Right atrium auricular region (tissue), 2 donors: ENCODE measurements at regions not wholly inside any gene's neighbourhood (a gene's known extent, or its start where the extent isn't known, plus 50 kb on each side); places are given as distances from the start of the nearest gene placed in this dataset.

ENCODE experiments used
- DNase-seq: peaks from one replicate; pipeline ENCODE4 v3.0.0-alpha.2; 2019; ENCODE audit warnings: low spot score
- H3K27ac ChIP-seq, 2 donors: fragments of 200-600 bp; sonication (generic); 1 replicate in 1 of 2; 2 replicates in 1 of 2; pipeline ENCODE4 v1.5.1; 2016 to 2019
- H3K27me3 ChIP-seq, 2 donors: fragments of 200-600 bp; sonication (generic); one replicate each; pipeline versions ENCODE4 v1.5.1 to v1.6.0; 2017 to 2019
- H3K36me3 ChIP-seq: fragments of 200-600 bp; sonication (generic); one replicate; pipeline ENCODE4 v1.5.1; 2016
- H3K4me1 ChIP-seq, 2 donors: fragments of 200-600 bp; sonication (generic); one replicate each; pipeline versions ENCODE4 v1.5.1 to v1.6.0; 2017 to 2019
- H3K4me3 ChIP-seq, 2 donors: fragments of 200-600 bp; sonication (generic); 1 replicate in 1 of 2; 2 replicates in 1 of 2; pipeline ENCODE4 v1.5.1; 2017 to 2019; ENCODE audit warnings: mild to moderate bottlenecking in 1 of 2, moderate library complexity in 1 of 2
- H3K9me3 ChIP-seq, 2 donors: fragments of 200-600 bp; sonication (generic); one replicate each; pipeline ENCODE4 v1.5.1; 2019
- TF ChIP-seq, protein P1 (sequence below), 2 donors: fragments of 200-600 bp; sonication (generic); IDR thresholded peaks; one replicate each; pipeline ENCODE4 v1.5.1; 2019; ENCODE audit warnings: antibody characterized with exemption in 2 of 2

DNA sequence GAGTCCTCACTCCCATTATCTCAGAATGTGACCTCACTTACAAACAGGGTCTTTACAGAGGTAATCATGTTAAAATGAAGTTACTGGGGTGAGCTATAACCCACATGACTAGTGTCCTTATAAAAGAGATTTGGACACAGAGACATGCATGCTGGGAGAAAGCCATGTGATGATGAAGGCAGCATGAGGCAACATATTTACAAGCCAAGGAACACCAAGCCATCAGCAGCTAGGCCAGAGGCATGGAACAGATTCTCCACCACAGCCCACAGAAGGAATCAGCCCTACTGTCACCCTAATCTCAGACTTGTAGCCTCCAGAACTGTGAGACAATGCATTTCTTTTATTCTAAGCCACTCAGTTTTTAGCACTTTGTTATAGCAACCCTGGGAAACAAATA, 171.9 kb downstream of the EN1 start:
- H3K4me3 ChIP-seq: no peak overlapping the region
- H3K27me3 ChIP-seq: no peaks in the 10 kb centered on the region
- no peak overlapping the region for H3K27ac ChIP-seq
- DNase-seq: no peak
- no peaks in the 10 kb centered on the region for H3K36me3 ChIP-seq
- H3K9me3 ChIP-seq: no peaks in the 10 kb centered on the region
- TF ChIP-seq, protein P1, sequence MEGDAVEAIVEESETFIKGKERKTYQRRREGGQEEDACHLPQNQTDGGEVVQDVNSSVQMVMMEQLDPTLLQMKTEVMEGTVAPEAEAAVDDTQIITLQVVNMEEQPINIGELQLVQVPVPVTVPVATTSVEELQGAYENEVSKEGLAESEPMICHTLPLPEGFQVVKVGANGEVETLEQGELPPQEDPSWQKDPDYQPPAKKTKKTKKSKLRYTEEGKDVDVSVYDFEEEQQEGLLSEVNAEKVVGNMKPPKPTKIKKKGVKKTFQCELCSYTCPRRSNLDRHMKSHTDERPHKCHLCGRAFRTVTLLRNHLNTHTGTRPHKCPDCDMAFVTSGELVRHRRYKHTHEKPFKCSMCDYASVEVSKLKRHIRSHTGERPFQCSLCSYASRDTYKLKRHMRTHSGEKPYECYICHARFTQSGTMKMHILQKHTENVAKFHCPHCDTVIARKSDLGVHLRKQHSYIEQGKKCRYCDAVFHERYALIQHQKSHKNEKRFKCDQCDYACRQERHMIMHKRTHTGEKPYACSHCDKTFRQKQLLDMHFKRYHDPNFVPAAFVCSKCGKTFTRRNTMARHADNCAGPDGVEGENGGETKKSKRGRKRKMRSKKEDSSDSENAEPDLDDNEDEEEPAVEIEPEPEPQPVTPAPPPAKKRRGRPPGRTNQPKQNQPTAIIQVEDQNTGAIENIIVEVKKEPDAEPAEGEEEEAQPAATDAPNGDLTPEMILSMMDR (IDR thresholded peaks at IDR 0.05): no peak
- peaks cover 0 to 7% of the 10 kb centered on the region in 2 donors for H3K4me1 ChIP-seq

DNA sequence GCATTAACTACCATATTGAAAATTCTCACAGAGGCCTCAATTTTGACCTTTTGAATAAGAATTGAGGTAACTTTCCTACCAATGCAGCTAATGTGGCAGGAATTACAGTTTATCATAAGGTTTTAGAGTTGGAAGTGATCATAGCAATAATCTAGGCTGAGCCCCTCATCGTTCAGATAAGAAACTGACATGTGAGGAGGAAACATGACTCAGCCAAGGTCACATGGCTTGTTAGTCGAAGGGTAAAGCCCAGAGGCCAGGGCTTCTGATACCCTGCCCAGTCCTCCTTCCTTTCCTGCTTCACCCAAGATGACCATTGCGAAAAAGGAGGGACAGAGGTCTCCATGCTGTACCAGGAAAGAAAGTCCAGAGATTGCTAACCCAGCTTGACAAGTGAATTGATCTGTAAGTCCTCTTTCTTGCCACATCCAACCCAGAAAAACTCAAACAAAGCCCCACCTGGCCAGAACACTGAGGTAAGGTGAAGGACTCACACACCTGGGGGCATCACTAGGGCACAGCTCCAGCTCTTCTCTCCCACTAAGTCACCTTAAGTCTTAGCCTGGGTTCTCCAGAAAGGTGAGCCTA, 174.8 kb downstream of the EN1 start:
- no peaks in the 10 kb centered on the region for H3K27me3 ChIP-seq
- H3K36me3 ChIP-seq: no peaks in the 10 kb centered on the region
- H3K27ac ChIP-seq: no peak overlapping the region
- H3K4me1 ChIP-seq: peaks cover 0 to 26% of the 10 kb centered on the region in 2 donors
- TF ChIP-seq, protein P1 (IDR thresholded peaks at IDR 0.05): no peak
- no peak for DNase-seq
- H3K4me3 ChIP-seq: no peak overlapping the region
- no peaks in the 10 kb centered on the region for H3K9me3 ChIP-seq

DNA sequence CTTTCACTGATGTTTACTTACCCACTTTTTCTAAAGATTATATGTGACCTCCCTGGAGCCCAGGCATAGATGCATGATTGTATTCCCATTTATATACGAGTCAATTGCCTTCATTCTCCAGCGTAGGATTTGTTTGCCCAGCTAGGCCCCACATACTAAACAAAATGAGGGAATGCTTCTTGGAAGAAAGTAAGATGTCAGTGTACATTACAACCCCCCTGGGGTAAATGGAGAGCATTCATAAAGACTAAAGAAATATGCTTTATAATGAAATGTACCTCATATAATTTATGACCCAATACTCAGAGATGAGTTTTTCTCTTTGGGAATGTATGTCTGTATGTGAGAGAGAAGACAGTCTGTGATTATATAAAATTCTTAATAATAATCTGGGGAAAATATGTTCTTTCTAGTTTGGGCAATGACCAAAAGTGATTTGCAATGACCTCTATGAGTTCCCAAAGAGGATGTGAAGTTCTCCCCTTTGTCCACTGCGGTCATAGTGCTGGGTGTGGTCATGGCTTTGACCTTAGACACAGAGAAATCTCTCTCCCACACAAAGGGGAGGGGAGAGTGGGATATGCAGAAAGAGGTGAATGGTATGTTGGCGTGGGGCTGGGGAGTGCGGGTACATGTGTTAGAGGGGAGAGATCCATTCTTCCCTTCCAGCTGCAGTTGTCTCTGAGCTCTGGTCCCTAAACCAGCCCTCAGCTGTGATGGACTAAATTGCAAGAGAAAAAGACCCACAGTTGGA, 175.6 kb downstream of the EN1 start:
- Histone ChIP-seq H3K27me3 (no peaks in the 10 kb centered on the region), H3K4me3 (no peak overlapping the region), H3K4me1 (peaks cover 0 to 26% of the 10 kb centered on the region in 2 donors), H3K27ac (no peak overlapping the region), H3K9me3 (no peaks in the 10 kb centered on the region), H3K36me3 (no peaks in the 10 kb centered on the region)
- DNase-seq: no peak
- TF ChIP-seq, protein P1 (IDR thresholded peaks at IDR 0.05): no peak

DNA sequence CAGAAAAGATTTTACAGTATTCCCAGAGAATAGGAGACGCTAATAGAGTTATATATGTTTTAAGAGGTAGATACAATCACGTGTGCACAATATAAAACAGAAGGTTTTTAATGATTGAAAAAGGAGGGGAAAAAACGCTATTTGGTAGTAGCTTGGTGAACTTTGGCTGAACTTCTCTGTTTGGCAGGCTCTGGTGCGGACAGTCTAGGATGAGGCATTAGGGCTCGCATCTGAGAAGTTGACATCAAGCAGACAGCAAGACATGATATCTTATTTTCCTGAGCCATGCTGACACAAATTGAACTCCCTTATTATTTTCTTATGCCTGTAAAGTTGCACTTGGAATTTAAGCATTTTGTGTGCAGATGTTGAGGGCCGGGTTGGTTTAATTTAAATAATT, 176.6 kb downstream of the EN1 start:
- Histone ChIP-seq H3K36me3 (no peaks in the 10 kb centered on the region), H3K9me3 (no peaks in the 10 kb centered on the region), H3K4me1 (peaks cover 0 to 26% of the 10 kb centered on the region in 2 donors), H3K27me3 (no peaks in the 10 kb centered on the region), H3K27ac (no peak overlapping the region), H3K4me3 (no peak overlapping the region)
- DNase-seq: no peak
- TF ChIP-seq, protein P1 (IDR thresholded peaks at IDR 0.05): no peak

DNA sequence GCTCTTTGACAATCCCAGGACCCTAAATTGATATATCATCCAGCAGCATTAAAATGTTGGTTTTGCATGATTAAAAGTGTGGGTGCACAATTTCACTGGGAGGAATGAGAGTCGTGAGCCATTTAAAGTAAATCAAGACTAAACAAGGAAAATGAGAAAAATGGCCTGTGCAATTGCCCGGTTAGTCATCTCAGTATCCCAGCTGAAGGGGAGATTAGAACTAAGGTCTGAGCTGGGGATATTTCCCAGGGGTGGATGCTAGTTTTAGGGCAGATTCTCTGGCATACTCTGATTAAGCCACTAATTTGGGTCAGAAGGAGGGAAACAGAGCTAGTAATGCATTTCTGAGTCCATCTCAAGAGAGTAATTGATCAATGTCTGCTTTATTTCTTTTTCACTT, 177.2 kb downstream of the EN1 start:
- TF ChIP-seq, protein P1 (IDR thresholded peaks at IDR 0.05): no peak

More for the DNA sequence above, 177.2 kb downstream of the EN1 start:
- Histone ChIP-seq H3K4me1 (peaks cover 0 to 26% of the 10 kb centered on the region in 2 donors), H3K36me3 (no peaks in the 10 kb centered on the region), H3K27ac (no peak overlapping the region), H3K27me3 (no peaks in the 10 kb centered on the region), H3K9me3 (no peaks in the 10 kb centered on the region), H3K4me3 (no peak overlapping the region)
- DNase-seq: no peak
